ENCODE measurements at regions not wholly inside any gene's neighbourhood (a gene's known extent, or its start where the extent isn't known, plus 50 kb on each side); places are given as distances from the start of the nearest gene placed in this dataset.
A peak's percentile ranks its signal among the peaks of the same experiment; 100 is the strongest.

- DNase-seq: peak; percentile 14
These were observed 497.9 kb upstream of the NEGR1 start for GRCh38 chr1:72780212-72780611.

GRCh38 chr1:72777918-72778317, 495.6 kb upstream of the NEGR1 start:
- DNase-seq: no peak

GRCh38 chr1:72763481-72763880, 481.1 kb upstream of the NEGR1 start:
- no peak for DNase-seq

- DNase-seq: no peak
These were observed 477.1 kb upstream of the NEGR1 start for GRCh38 chr1:72759486-72759885.

GRCh38 chr1:72757843-72758242, 475.5 kb upstream of the NEGR1 start:
- DNase-seq: no peak

- DNase-seq: no peak
These were observed 463.1 kb upstream of the NEGR1 start for GRCh38 chr1:72745413-72745812.

GRCh38 chr1:72734415-72734814, 452.1 kb upstream of the NEGR1 start:
- no peak for DNase-seq

GRCh38 chr1:72724951-72725861, 442.9 kb upstream of the NEGR1 start:
- no peak for DNase-seq

GRCh38 chr1:72705921-72706320, 423.6 kb upstream of the NEGR1 start:
- no peak for DNase-seq

- no peak for DNase-seq
These were observed 422.6 kb upstream of the NEGR1 start for GRCh38 chr1:72704841-72705477.

- DNase-seq: no peak
These were observed 415.1 kb upstream of the NEGR1 start for GRCh38 chr1:72697410-72697809.

- no peak for DNase-seq
These were observed 411.6 kb upstream of the NEGR1 start for GRCh38 chr1:72693899-72694298.

- DNase-seq: no peak
These were observed 411.0 kb upstream of the NEGR1 start for GRCh38 chr1:72693376-72693775.

- DNase-seq: no peak
These were observed 408.5 kb upstream of the NEGR1 start for GRCh38 chr1:72690871-72691270.

GRCh38 chr1:72678683-72679082, 396.3 kb upstream of the NEGR1 start:
- DNase-seq: no peak

- no peak for DNase-seq
These were observed 388.6 kb upstream of the NEGR1 start for GRCh38 chr1:72670902-72671301.

- no peak for DNase-seq
These were observed 380.6 kb upstream of the NEGR1 start for GRCh38 chr1:72662918-72663317.

GRCh38 chr1:72650843-72651435, 368.6 kb upstream of the NEGR1 start:
- no peak for DNase-seq

GRCh38 chr1:72649991-72650390, 367.7 kb upstream of the NEGR1 start:
- DNase-seq: peak; percentile 56

- no peak for DNase-seq
These were observed 367.0 kb upstream of the NEGR1 start for GRCh38 chr1:72649211-72649888.

GRCh38 chr1:72648465-72648864, 366.1 kb upstream of the NEGR1 start:
- DNase-seq: no peak

GRCh38 chr1:72643142-72643541, 360.8 kb upstream of the NEGR1 start:
- no peak for DNase-seq

GRCh38 chr1:72637593-72637992, 355.3 kb upstream of the NEGR1 start:
- DNase-seq: no peak
